K562 (cell line): ENCODE measurements at regions not wholly inside any gene's neighbourhood (a gene's known extent, or its start where the extent isn't known, plus 50 kb on each side); places are given as distances from the start of the nearest gene placed in this dataset.

Experiments
- ATAC-seq: fragments of 200-7000 bp; cut with Tn5 transposase; 3 replicates; pipeline ENCODE4 v1.9.1; 2020; ENCODE audit warnings: moderate library complexity
- BruUV-seq: library from RNA; stranded (reverse); fragments of 400-500 nt; replicated peaks from 2 replicates; lab custom pipeline; 2021; lab: Mats Ljungman, UMichigan
- CTCF ChIA-PET: fragments of 300-600 bp; formaldehyde crosslinking; extraction: SDS; loops from one replicate; lab custom pipeline; 2021; ENCODE audit warnings: low intra/inter-chr PET ratio; lab: Yijun Ruan, JAX
- POLR2A ChIA-PET: fragments of 300-600, 350-650 bp; sonication (Branson Sonifier 250); formaldehyde crosslinking; extraction: SDS; loops from one replicate; lab custom pipeline; 2021; ENCODE audit warnings: antibody characterized with exemption, inconsistent platforms; lab: Yijun Ruan, JAX
- DNase-seq, 4 experiments: peaks; one replicate each; pipeline versions ENCODE4 v3.0.0 to v3.0.0-alpha.2; 2011 to 2018; ENCODE audit warnings: low spot score in 3 of 4, mixed read lengths in 3 of 4; ENCODE audit errors: extremely low read depth in 1 of 4
- FAIRE-seq: peaks from 2 replicates; lab custom pipeline; 2011; peaks lifted over from hg19 to GRCh38; lab: Jason Lieb, UNC
- H2AFZ ChIP-seq: 2 replicates; pipeline ENCODE4 v1.6.0; 2011; ENCODE audit warnings: low read depth, low read length, control low read depth, inconsistent platforms
- H3K27ac ChIP-seq: fragments of 200-600 bp; 3 replicates; pipeline ENCODE4 v1.8.0; 2011; ENCODE audit warnings: low read depth, mild to moderate bottlenecking, control low read depth, inconsistent platforms, low read length, moderate library complexity, mixed read lengths; ENCODE audit errors: extremely low read depth
- H3K27me3 ChIP-seq, 2 experiments: fragments of 300-600 bp in 1 of 2; 2 replicates in 1 of 2; 3 replicates in 1 of 2; pipeline versions ENCODE4 v1.6.0 to v1.8.0; 2011; ENCODE audit warnings: inconsistent platforms in 2 of 2, low read length in 2 of 2, mild to moderate bottlenecking in 1 of 2, mixed read lengths in 1 of 2, moderate library complexity in 1 of 2; ENCODE audit not compliant: control insufficient read depth in 2 of 2, insufficient read depth in 2 of 2
- H3K36me3 ChIP-seq: fragments of 300-600 bp; 3 replicates; pipeline ENCODE4 v1.8.0; 2011; ENCODE audit warnings: mild to moderate bottlenecking, low read length, inconsistent platforms; ENCODE audit not compliant: control insufficient read depth, insufficient read depth
- H3K4me1 ChIP-seq, 2 experiments: fragments of 200-600 bp in 1 of 2; replicated peaks in 1 of 2; 2 replicates in 1 of 2; 3 replicates in 1 of 2; pipeline versions ENCODE4 v1.5.1 to v1.8.0; 2011; ENCODE audit warnings: inconsistent platforms in 2 of 2, low read length in 2 of 2, mild to moderate bottlenecking in 1 of 2, mixed read lengths in 1 of 2, moderate library complexity in 1 of 2; ENCODE audit not compliant: control insufficient read depth in 2 of 2, insufficient read depth in 2 of 2
- H3K4me2 ChIP-seq: 2 replicates; pipeline ENCODE4 v1.6.1; 2011; ENCODE audit warnings: low read length, control low read depth, inconsistent platforms, mixed read lengths; ENCODE audit not compliant: insufficient read depth
- H3K4me3 ChIP-seq: fragments of 200-600 bp; sonication (generic), shearing (Covaris generic); 2 replicates; pipeline ENCODE4 v1.5.1; 2016; ENCODE audit warnings: control low read depth, inconsistent platforms
- H3K79me2 ChIP-seq: fragments of 200-600 bp; 3 replicates; pipeline ENCODE4 v1.8.0; 2011; ENCODE audit warnings: low read length, inconsistent platforms; ENCODE audit not compliant: control insufficient read depth, insufficient read depth
- H3K9ac ChIP-seq, 2 experiments: 2 replicates each; pipeline versions ENCODE4 v1.6.0 to v1.6.1; 2011; ENCODE audit warnings: low read depth in 2 of 2, low read length in 2 of 2, control low read depth in 1 of 2, inconsistent platforms in 1 of 2, mild to moderate bottlenecking in 1 of 2, mixed read lengths in 1 of 2; ENCODE audit not compliant: insufficient read depth in 1 of 2
- H3K9me1 ChIP-seq: one replicate; pipeline ENCODE4 v1.6.0; 2011; ENCODE audit warnings: inconsistent platforms, mild to moderate bottlenecking, low read length, moderate library complexity; ENCODE audit not compliant: control insufficient read depth, insufficient read depth
- H3K9me3 ChIP-seq: replicated peaks from 2 replicates; pipeline ENCODE4 v1.5.1; 2011; ENCODE audit warnings: low read depth, low read length, inconsistent platforms; ENCODE audit not compliant: control insufficient read depth, insufficient read depth
- H4K20me1 ChIP-seq: replicated peaks from 2 replicates; pipeline ENCODE4 v1.6.1; 2011; ENCODE audit warnings: low read length, inconsistent platforms, mixed read lengths; ENCODE audit not compliant: control insufficient read depth, insufficient read depth
- ATF3 ChIP-seq, 2 experiments: fragments of 450-650 bp in 1 of 2; sonication (generic) in 1 of 2; formaldehyde crosslinking in 1 of 2; IDR thresholded peaks in 1 of 2; conservative IDR thresholded peaks in 1 of 2; 2 replicates each; pipeline versions ENCODE4 v1.6.1 to v1.8.1; 2016 to 2023; ENCODE audit warnings: mild to moderate bottlenecking in 2 of 2, moderate library complexity in 2 of 2, inconsistent platforms in 1 of 2, missing genetic modification reagents in 1 of 2
- CBFA2T3 ChIP-seq: fragments of 450-650 bp; IDR thresholded peaks from 2 replicates; pipeline ENCODE4 v1.6.1; 2017
- CREB3L1 ChIP-seq: fragments of 450-650 bp; IDR thresholded peaks from 2 replicates; pipeline ENCODE4 v1.6.1; 2014; ENCODE audit warnings: low read depth, mild to moderate bottlenecking, moderate library complexity, borderline replicate concordance
- DMBX1 ChIP-seq: fragments of 250-450 bp; sonication (Bioruptor Pico); IDR thresholded peaks from 2 replicates; pipeline ENCODE4 v1.8.0; 2022; ENCODE audit warnings: inconsistent platforms, mild to moderate bottlenecking, moderate library complexity, borderline replicate concordance
- EHMT2 ChIP-seq: fragments of 450-650 bp; IDR thresholded peaks from 2 replicates; pipeline ENCODE4 v1.6.1; 2018; ENCODE audit warnings: antibody characterized with exemption
- ELK3 ChIP-seq: fragments of 450-650 bp; formaldehyde crosslinking; IDR thresholded peaks from 2 replicates; pipeline ENCODE4 v1.4.0; 2020; ENCODE audit warnings: mild to moderate bottlenecking
- SMARCE1 ChIP-seq: fragments of 450-650 bp; IDR thresholded peaks from 2 replicates; pipeline ENCODE4 v1.7.1; 2016; ENCODE audit warnings: mild to moderate bottlenecking
- ZNF184 ChIP-seq: sonication (generic); formaldehyde crosslinking; IDR thresholded peaks from 2 replicates; pipeline ENCODE4 v1.5.0; 2020; ENCODE audit warnings: missing genetic modification reagents
- WGBS: fragments of 100-300 bp; shearing (Covaris generic); methylation state at CpG from one replicate; pipeline ENCODE4 v1.1.6; 2016; ENCODE audit warnings: low coverage, mixed read lengths; ENCODE audit not compliant: insufficient coverage; ENCODE audit errors: missing lambda C conversion rate; 5-methylcytosine and 5-hydroxymethylcytosine counted together
- in situ Hi-C: fragments of 300-500 bp; cut with MboI; formaldehyde crosslinking; loops from 4 replicates; pipeline ENCODE4 v1.15.0; 2018; ENCODE audit warnings: inconsistent platforms, mixed read lengths
- intact Hi-C: fragments of 100-400 bp; cut with micrococcal nuclease; formaldehyde crosslinking; loops from 2 replicates; pipeline ENCODE4 v1.14.2; 2022

GRCh38 chr7:19464241-19464640 lies 244.6 kb downstream of the POLR1F start:
- Histone ChIP-seq H3K4me3 (no peak overlapping the region), H4K20me1 (no peaks in the 10 kb centered on the region), H3K79me2 (no peaks in the 10 kb centered on the region), H3K9me1 (no peaks in the 10 kb centered on the region), H3K27ac (no peak overlapping the region), H3K9me3 (no peaks in the 10 kb centered on the region; the same call in 1 of the 2 replicates), H3K36me3 (no peaks in the 10 kb centered on the region), H3K27me3 (no peaks in the 10 kb centered on the region), H3K4me2 (no peak overlapping the region), H2AFZ (no peak overlapping the region), H3K9ac (no peak overlapping the region), H3K4me1 (no peaks in the 10 kb centered on the region)
- in situ Hi-C loops (no loop called here), intact Hi-C loops (no loop called here)
- 0% methylated on average over 3 of the region's 3 CpGs for WGBS
- ATAC-seq = no peak
- no peak for FAIRE-seq
- POLR2A ChIA-PET = no interaction called here
- CTCF ChIA-PET = no interaction called here
- DNase-seq = no peak
- no TSS peak for BruUV-seq
- TF ChIP-seq SMARCE1 (no peak), ATF3 (IDR thresholded peaks at IDR 0.05) (no peak), ATF3 (CRISPR knock-in tag; conservative IDR thresholded peaks at IDR 0.05) (no peak), ELK3 (no peak), CREB3L1 (no peak), ZNF184 (no peak), EHMT2 (no peak), CBFA2T3 (no peak), DMBX1 (CRISPR knock-in tag) (no peak)
